ENCODE measurements at regions not wholly inside any gene's neighbourhood (a gene's known extent, or its start where the extent isn't known, plus 50 kb on each side); places are given as distances from the start of the nearest gene placed in this dataset.

DNA sequence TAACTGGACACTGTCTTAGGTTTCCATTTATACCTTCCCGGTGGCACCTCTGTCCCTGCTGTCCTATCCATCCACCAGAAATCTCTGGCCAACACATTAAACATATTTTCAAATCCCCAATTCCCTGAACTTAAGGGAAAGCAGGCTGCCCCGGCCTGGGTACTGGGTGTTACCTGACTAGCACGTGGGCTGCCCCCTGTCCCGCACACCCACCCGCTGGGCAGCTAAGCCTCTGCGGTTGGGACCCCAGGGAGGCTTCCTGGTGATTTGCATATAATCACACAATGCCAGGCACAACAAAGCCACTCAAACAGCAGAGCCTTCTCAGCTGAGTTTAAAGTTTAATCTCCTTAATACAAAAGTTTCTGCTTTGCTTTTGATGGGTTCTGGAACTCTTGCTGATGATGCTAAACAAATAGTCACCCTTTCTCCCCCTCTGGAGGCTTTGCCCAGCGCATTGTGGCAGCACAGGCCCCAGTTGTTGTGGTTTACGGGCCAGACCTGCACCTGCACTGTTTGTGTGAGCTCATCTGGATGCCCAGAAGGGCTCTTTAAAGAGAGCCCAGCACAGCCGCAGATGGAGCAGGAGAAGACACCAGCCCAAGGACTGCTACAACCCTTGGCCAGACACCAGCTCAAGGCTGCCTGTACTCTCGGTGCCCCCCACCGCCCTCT lies 59.9 kb upstream of the POU2AF1 start:
- no peak overlapping the region for H3K4me3 ChIP-seq (ENCODE audit: low read depth, low read length)
- DNase-seq (ENCODE audit: low read depth) = no peak
- TF ChIP-seq, protein P1, sequence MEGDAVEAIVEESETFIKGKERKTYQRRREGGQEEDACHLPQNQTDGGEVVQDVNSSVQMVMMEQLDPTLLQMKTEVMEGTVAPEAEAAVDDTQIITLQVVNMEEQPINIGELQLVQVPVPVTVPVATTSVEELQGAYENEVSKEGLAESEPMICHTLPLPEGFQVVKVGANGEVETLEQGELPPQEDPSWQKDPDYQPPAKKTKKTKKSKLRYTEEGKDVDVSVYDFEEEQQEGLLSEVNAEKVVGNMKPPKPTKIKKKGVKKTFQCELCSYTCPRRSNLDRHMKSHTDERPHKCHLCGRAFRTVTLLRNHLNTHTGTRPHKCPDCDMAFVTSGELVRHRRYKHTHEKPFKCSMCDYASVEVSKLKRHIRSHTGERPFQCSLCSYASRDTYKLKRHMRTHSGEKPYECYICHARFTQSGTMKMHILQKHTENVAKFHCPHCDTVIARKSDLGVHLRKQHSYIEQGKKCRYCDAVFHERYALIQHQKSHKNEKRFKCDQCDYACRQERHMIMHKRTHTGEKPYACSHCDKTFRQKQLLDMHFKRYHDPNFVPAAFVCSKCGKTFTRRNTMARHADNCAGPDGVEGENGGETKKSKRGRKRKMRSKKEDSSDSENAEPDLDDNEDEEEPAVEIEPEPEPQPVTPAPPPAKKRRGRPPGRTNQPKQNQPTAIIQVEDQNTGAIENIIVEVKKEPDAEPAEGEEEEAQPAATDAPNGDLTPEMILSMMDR (conservative IDR thresholded peaks at IDR 0.05; ENCODE audit: low read depth, low read length) = no peak

GRCh38 chr11:111438168-111438567 lies 59.1 kb upstream of the POU2AF1 start:
- no peak for DNase-seq (ENCODE audit: low read depth)
- TF ChIP-seq, protein P1 (conservative IDR thresholded peaks at IDR 0.05; ENCODE audit: low read depth, low read length) = no peak
- H3K4me3 ChIP-seq (ENCODE audit: low read depth, low read length) = no peak overlapping the region

- TF ChIP-seq, protein P1 (conservative IDR thresholded peaks at IDR 0.05; ENCODE audit: low read depth, low read length) = no peak
- no peak for DNase-seq (ENCODE audit: low read depth)
- no peak overlapping the region for H3K4me3 ChIP-seq (ENCODE audit: low read depth, low read length)
Measured at GRCh38 chr11:111435046-111435698, 56.1 kb upstream of the POU2AF1 start.

- no peak for DNase-seq (ENCODE audit: low read depth)
- no peak overlapping the region for H3K4me3 ChIP-seq (ENCODE audit: low read depth, low read length)
- TF ChIP-seq, protein P1 (conservative IDR thresholded peaks at IDR 0.05; ENCODE audit: low read depth, low read length) = peak; percentile 93
Measured at GRCh38 chr11:111429066-111429506, 50.0 kb upstream of the POU2AF1 start.
